GM18868 (cell line): ENCODE measurements at regions not wholly inside any gene's neighbourhood (a gene's known extent, or its start where the extent isn't known, plus 50 kb on each side); places are given as distances from the start of the nearest gene placed in this dataset.
A peak's percentile ranks its signal among the peaks of the same experiment; 100 is the strongest.
"Not testable (repeated sequence)": the region's sequence is repeated elsewhere in the genome, so short reads cannot be mapped to it uniquely, and the experiment has no call there.

ENCODE experiments used
- ATAC-seq: cut with Tn5 transposase; IDR thresholded peaks from one replicate; pipeline ENCODE4 v1.9.1; 2021; ENCODE audit warnings: mild to moderate bottlenecking, moderate library complexity; ENCODE audit not compliant: unreplicated experiment

GRCh38 chr5:163248871-163249270 is 188.5 kb upstream of the CCNG1 start:
- no peak for ATAC-seq

DNA sequence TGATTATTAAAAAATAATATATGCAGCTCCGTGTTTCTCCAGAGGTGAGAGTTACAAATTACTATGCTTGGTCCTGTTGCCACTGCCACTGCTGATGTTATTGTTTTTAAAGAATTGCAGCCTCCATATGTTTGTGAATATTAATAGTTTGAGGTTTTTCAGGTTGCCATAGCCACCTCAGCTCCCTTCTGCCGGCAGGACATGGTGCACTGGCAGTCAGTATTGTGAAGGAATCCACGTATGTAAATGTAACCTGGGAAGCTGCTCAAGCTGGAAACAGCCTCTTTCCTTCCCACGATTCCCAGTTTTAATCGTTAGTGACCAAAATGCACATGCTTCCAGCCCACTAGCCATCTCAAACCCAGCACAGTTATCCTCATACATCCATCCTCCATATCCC is 184.4 kb upstream of the CCNG1 start:
- no peak for ATAC-seq

DNA sequence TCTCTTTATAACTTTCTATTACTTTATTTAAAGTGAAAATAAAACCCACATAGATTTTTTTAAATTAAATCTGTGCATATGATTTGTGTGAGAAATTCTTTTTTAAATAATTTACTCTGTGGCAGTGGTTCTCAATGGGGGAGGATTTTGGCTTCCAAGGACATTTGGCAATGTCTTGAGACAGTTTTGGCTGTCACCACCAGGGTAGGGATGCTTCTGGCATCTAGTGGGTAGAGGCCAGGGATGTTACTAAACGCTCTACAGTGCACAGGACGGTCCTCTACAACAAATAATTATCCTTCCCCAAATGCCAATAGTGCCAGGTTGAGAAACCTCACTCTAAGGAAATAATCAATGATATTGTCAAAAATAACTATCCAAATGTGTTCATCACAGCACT is 177.9 kb upstream of the CCNG1 start:
- no peak for ATAC-seq

GRCh38 chr5:163260471-163260870 is 176.9 kb upstream of the CCNG1 start:
- ATAC-seq: no peak

DNA sequence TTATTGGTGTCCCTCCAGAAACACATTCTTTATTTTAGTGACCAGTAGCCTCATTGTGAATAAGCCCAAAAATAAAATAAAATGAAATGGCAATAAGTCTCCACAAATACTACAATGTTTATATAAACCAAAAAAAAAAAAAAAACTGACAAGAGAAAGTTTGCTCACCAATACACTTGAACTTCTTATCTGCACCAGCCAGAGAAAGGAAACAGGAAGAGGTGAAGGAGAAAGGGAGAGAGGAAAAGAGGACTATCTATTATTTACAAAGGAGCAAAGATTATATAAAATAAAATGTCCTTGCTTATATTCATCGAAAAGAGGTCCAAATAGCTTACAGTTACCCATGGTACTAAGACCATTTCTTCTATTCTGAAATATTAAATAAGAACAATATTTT is 176.4 kb upstream of the CCNG1 start:
- ATAC-seq: no peak

- no peak for ATAC-seq
These were observed 175.6 kb upstream of the CCNG1 start for GRCh38 chr5:163261647-163262269.

- not testable (repeated sequence) for ATAC-seq
These were observed 171.1 kb upstream of the CCNG1 start for GRCh38 chr5:163266249-163266648.

DNA sequence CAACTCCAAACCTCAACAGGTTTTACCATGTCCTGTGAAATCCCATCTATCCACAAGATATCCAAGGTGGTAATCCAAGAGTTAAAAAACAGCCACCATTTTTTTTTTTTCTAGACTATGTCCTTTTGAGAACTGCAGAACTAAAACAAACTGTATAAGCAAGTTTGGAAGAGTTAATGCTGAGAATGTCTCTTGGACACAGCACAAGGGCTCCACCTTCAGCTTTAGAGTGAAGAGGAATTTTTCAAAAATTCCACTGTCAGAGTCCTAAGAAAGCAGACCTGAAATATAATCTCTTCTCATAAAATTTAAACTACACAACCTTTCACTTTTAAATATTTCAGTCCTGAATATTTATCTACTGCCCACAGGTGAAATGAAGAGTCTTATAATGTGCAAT is 167.8 kb upstream of the CCNG1 start:
- peak; percentile 85 for ATAC-seq

DNA sequence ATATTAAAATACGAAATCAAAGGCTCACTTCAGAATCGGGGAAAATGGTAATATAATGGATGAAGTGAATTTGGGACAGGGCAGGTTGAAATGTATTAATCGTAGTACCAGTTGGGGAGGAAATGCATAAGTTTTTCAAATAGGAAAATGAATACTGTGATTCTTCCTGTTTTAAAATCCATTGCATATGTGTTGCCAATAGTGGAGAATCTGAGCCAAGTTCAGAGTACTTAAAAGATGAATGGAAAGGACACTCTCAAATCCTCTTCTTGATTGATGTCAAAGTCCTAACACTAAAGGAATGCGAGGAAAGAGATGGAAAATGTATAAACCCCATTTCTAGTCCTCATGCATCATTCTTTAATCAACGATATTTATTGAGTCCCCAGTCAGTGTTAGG is 160.9 kb upstream of the CCNG1 start:
- no peak for ATAC-seq

- ATAC-seq: not testable (repeated sequence)
These were observed 156.5 kb upstream of the CCNG1 start for GRCh38 chr5:163280897-163281296.

DNA sequence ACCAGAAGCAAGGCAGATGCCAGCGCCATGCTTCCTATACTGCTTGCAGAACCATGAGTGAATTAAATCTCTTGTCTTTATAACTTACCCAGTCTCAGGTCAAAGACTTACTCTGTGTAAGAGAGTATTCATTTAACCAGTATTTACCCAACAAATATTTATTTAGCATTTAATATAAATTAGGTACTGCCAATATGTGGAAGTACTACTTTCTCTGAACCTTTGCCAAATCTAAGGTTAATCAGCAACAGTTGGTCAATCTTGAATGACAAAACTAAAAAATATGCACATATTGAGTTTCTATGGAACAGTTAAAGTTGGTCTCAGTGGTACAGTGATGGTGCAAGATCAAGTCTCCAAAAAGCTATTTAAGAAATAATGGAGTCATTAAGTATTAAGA is 155.9 kb upstream of the CCNG1 start:
- ATAC-seq: no peak

DNA sequence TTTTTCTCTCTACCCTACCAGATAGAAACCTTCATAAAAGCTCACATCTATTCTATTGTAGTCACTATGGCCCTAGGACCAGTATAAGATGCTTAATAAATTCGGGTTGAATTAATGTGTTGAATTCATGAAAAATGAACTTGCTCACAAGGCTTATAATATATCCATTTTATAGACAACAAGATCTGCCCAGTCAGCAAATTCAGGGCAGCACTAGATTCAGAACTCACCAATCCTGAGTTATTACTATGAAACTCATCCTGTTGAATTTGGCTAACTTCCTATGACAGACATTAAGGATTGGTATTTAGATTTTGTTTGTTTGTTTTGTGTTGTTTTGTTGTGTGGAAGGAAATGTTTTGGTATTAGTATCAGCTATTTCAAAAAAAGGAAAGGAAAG is 143.6 kb upstream of the CCNG1 start:
- no peak for ATAC-seq

DNA sequence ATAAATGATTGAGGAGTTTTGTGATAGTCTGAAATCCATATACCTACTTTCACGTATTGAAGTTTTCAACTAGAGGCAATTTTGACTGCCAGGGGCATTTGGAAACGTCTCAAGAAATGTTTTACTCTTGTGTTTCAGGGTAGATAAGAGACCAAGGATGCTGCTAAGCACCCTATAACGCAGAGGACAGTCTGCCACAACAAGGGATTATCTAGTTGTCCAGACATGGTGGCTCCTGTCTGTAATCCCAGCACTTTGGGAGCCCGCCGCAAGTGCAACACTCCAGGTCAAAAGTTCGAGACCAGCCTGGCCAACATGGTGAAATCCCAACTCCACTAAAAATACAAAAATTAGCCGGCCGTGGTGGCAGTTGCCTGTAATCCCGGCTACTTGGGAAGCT is 133.7 kb upstream of the CCNG1 start:
- ATAC-seq: no peak

DNA sequence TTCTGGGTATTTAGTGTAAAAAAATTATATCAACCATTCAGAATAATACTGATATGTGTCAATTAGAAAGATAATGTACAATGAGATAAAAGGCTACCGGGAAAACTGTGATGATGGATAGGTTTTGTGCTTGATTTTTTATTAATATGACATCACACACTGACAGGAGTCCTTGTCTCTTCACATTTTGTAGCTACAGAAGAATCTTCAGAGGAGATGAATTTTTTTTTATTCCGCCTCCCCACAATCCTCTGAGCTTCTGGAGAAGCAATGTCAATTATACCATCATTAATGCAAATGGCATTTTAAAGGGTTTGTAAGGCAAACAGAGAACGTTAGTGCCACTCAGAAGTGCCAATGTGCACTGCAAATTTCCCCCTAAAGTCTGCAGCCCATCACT is 131.7 kb upstream of the CCNG1 start:
- ATAC-seq: no peak

GRCh38 chr5:163306421-163306820 is 131.0 kb upstream of the CCNG1 start:
- peak; percentile 58 for ATAC-seq

DNA sequence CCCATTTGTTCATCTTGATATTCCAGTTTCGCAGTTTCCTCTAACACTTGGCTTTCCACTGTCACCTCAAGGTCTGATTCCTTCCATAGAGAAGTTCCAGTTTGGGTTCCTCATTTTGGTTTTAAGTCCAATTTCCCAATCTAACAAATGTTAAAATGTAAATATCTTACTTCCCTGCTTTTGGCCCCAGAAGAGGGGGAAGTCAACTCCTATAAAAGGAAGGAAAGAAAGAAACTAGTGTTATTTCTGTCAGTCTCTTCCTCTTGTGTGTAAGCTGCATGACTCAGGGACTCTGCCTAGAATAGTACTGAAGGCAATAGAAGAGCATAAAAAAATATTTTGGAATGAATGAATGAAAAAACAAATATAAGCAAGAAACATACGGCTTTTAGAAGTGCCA is 127.5 kb upstream of the CCNG1 start:
- ATAC-seq: no peak

DNA sequence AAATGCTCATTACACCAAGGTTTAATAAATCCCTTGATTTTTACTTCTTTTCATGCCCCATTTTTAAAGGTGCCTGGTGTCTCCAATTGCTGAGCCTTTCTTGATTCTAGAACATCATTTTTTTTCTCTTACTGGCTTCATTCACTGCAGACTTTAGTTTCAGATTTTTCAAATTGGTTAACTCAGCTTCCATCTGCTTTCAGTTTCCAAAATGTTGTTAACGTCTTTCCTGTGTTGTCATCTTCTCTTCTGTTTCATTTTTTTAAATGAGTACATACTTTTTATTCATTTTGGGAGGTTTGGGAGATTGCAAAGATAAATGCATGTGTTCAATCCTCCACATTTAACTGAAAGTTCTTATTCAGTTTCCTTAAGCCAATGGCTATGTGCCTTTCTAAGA is 126.4 kb upstream of the CCNG1 start:
- no peak for ATAC-seq

DNA sequence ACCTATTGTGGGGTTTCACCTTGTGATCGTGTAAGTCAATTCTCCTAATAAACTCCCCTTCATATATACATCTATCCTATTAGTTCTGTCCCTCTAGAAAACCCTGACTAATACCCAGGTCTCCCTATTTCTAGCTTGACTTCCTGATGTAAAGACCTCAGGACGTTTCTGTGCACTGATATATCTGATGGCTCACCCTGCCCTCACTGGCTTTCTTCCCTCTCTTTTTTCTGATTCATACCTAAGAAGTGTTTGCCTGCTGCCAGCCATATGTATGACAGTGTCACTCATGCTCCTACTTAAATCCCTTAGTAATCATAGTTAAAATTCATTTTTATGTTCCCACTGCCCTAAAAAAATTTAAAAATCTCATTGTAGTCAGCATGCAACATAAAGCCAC is 124.8 kb upstream of the CCNG1 start:
- ATAC-seq: no peak

GRCh38 chr5:163313049-163313448 is 124.3 kb upstream of the CCNG1 start:
- ATAC-seq: not testable (repeated sequence)

DNA sequence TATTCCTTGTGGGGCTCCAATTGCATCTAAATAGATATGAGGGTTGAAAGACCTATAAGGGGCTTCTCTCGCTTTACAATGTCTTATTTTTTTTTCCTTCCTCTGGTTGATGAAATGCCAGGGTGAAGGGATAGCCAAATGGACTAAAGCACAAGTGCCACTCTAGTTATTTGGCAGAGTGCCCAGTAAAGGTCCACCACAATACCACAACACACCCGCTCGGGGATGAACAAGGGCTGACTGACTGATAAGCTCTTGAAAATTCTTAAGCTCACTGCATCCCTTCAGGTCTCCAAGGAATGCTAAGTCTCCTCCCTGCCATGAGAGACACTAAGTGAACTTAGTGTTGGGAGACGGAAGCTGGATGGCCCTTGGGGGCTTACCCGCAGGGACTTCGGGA is 121.0 kb upstream of the CCNG1 start:
- ATAC-seq: not testable (repeated sequence)

- ATAC-seq: no peak
These were observed 118.7 kb upstream of the CCNG1 start for GRCh38 chr5:163318707-163319106.

GRCh38 chr5:163321511-163321910 is 115.9 kb upstream of the CCNG1 start:
- ATAC-seq: no peak
